ENCODE measurements at regions not wholly inside any gene's neighbourhood (a gene's known extent, or its start where the extent isn't known, plus 50 kb on each side); places are given as distances from the start of the nearest gene placed in this dataset.

DNA sequence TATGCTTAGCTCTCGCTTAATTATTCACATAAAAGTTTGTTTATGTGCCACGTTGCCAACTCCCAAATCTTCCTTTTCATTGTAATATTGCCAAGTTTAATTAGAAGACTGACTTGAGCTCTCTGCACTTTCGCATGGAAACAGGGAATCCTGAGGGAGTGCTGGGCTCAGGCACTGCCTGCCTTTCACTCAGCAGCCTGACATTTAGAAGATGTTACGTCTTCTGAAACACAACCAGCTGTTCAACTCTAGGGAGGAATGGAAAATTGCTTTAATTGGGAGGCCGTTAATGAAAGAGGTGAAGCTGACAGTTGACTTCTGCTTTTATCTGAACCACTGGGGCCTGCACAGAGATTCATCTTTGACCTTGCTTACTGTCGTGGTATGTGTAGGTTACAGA is 77.4 kb upstream of the MTHFD1L start:
- TF ChIP-seq SP1 (CRISPR knock-in tag; IDR thresholded peaks at IDR 0.05) (no peak), KDM1A (IDR thresholded peaks at IDR 0.05) (no peak), CBX1 (IDR thresholded peaks at IDR 0.05; ENCODE audit: low read depth) (no peak), PHF21A (IDR thresholded peaks at IDR 0.05; ENCODE audit: borderline replicate concordance, low read depth) (no peak), EP300 (IDR thresholded peaks at IDR 0.05; ENCODE audit: low read length) (no peak), FOS (IDR thresholded peaks at IDR 0.05; ENCODE audit: extremely low read depth, insufficient read length) (no peak), HIVEP1 (CRISPR knock-in tag; IDR thresholded peaks at IDR 0.05) (no peak), HDGF (IDR thresholded peaks at IDR 0.05) (no peak), JUN (IDR thresholded peaks at IDR 0.05; ENCODE audit: borderline replicate concordance, low read depth, low read length) (no peak), JUN (CRISPR knock-in tag; IDR thresholded peaks at IDR 0.05; ENCODE audit: borderline replicate concordance) (no peak)
- TF ChIP-seq, protein P1, sequence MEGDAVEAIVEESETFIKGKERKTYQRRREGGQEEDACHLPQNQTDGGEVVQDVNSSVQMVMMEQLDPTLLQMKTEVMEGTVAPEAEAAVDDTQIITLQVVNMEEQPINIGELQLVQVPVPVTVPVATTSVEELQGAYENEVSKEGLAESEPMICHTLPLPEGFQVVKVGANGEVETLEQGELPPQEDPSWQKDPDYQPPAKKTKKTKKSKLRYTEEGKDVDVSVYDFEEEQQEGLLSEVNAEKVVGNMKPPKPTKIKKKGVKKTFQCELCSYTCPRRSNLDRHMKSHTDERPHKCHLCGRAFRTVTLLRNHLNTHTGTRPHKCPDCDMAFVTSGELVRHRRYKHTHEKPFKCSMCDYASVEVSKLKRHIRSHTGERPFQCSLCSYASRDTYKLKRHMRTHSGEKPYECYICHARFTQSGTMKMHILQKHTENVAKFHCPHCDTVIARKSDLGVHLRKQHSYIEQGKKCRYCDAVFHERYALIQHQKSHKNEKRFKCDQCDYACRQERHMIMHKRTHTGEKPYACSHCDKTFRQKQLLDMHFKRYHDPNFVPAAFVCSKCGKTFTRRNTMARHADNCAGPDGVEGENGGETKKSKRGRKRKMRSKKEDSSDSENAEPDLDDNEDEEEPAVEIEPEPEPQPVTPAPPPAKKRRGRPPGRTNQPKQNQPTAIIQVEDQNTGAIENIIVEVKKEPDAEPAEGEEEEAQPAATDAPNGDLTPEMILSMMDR (IDR thresholded peaks at IDR 0.05 in 2 of 3, conservative IDR thresholded peaks at IDR 0.05 in 1 of 3; ENCODE audit: insufficient read depth in 2 of 3, low read depth in 1 of 3, low read length in 3 of 3), result no peak
